ENCODE measurements at regions not wholly inside any gene's neighbourhood (a gene's known extent, or its start where the extent isn't known, plus 50 kb on each side); places are given as distances from the start of the nearest gene placed in this dataset.
A peak's percentile ranks its signal among the peaks of the same experiment; 100 is the strongest.

DNA sequence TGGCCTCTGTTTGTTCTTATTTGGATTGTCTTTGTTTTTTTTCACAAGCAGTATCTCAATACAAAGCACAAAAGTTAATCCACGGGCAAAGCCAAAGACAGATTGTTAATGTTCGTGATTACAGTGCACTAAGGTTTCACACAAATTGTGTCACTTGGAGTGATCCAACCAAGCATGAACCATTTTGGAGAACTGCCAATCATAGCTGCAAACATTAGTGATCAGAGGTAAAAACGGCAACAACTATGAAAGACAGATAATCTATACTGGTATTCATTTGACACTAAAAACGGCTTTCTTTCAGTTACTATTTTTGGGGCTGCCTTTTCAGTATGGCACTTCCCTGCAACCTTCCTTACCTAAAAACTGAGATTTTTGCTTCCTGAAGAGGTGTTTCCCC is 213.1 kb upstream of the GULP1 start:
- DNase-seq, result no peak

DNA sequence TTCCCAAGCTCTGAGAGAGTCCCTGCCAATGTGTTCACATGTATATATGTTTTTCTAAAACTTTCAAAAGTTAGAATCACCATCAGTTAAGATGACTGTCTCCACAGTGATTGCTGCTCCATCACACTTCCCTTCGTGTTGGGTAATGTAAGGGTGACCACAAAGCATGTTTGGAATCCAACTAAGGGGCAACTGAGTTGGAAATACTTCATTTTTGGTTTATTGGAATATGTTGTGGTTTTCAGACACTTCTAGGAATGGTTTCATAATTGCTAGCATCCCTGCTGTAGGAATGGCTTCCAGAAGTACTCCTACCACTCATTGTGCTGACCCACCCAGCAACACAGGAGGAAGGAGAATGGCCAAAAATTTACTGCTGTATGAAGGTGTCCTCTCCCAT is 212.5 kb upstream of the GULP1 start:
- DNase-seq, result peak in 1 of 2 experiments; percentile 41

DNA sequence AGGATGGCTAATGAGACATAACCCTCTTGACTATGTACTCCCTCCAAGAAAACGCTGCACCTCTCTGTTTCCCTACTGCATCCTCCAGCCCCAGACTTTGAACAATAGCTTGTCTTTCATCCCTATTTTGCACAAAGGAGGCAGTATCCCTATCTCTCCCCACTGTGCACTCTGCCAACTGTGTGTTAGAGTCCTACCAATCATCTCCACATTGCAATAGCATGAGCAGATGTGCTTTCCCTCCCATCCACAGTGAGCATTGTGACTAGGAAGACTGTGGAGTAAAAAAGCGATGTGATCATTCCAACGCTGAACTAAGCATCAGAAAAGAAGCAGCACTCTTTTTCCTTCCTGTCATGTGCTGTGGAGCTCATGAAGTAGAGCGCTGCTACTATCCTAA is 206.3 kb upstream of the GULP1 start:
- DNase-seq, result no peak

DNA sequence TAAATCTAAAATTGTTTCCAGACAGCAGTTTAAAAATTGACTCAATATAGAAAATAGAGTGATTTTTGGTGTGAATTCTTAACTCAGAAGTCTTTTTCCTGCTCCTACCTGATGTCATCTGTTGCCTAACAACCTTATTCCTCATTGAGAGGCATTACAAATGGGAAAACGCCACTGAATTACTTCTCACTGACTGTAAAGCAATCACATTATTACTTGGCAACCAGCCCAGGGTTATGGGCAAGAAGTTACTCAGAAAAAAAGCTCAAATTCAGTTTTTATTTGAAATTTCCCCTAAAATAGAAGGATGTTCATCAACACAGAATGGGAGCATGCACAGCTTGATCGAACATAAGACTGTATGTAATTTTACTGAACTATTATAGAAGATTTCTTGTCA is 201.8 kb upstream of the GULP1 start:
- DNase-seq, result no peak

DNA sequence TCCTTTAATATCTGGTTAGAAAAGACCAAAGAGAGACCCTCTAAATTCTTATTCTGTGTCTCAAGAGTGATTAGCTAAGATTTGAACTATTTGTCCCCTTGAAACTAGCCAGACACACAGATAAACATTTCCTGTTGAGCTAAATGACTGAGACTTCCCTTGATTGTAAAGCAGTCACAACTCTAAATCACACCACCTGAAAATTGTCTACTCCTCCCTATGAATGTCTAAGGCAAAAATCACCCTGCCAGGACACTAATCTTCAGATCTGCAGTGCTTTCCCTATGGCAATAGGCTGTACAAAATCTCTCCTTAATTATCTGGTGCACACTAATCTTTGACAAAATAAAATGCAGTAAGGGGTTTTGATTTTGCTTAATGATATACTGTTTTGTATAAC is 200.5 kb upstream of the GULP1 start:
- DNase-seq, result no peak

DNA sequence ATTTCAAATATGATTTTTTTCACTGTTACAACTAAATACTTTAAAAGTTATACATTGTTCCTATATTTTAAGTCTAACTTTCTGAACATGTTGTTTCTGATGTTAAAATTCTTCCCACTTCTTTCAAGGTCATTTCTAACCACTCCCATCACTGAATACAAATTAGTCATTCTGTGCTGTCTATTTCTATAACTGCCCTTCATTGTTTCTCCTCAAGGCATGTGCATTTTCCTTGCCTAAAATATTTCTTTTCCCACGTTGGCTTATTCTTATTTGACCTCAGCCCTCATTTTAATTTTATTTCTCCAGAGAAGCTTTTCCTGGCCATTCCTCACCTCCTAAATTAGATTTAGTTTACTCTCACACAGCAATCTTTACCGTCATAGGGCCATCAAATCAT is 198.9 kb upstream of the GULP1 start:
- no peak for DNase-seq

DNA sequence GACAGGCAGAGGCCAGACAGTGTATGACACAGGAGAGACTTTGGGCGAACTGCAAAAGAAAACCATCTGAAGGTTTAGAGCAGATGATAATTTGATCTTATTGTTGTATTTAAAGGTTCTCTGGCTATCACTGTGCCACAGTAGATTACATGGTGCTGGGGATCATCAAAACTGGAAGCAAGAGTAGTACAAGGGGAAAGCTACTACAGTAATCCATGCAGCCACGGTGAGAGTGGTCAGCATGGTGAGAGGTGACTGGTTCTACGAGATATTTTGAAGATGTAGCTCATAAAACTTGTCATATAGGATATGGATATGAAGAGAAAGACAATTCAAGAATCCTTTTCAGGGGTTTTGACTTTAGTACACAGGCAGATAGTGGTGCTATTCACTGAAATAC is 194.8 kb upstream of the GULP1 start:
- no peak for DNase-seq

DNA sequence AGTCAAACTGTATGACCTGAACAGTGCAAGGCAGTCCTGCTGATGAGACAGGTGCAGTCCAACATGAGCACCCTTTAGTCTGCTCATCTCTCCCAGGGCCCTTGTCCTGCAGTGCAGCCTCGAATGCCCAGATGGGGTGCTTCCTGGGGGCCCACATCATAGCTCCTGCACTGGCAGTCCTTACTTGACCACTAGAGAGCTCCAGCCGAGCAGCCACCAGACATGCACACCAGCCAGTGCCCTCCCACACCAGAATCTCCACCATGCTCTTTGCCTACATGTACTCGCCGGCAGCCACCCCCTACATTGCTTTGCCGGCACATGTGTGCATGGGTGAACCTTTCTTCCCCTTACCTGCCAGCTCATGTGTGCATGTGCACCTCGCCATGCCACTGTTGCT is 188.8 kb upstream of the GULP1 start:
- DNase-seq, result no peak

DNA sequence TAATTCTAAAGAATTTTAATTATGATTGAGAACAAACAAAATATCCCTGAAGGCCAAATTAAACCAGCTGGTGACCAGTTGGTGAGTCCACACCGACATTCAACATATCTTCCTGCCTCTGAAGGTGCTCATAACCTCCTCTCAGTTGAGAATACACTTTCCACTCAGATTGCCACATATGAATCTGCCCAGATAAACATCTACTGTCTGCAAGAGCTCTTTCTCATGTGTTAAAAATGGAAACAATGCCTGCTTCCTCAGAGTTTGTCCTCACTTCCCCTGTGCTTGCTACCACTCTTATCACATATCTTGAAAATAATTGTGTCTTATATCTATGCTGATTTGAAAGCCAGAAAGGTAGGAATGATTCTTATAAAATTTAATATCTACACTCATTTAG is 177.7 kb upstream of the GULP1 start:
- DNase-seq, result no peak

DNA sequence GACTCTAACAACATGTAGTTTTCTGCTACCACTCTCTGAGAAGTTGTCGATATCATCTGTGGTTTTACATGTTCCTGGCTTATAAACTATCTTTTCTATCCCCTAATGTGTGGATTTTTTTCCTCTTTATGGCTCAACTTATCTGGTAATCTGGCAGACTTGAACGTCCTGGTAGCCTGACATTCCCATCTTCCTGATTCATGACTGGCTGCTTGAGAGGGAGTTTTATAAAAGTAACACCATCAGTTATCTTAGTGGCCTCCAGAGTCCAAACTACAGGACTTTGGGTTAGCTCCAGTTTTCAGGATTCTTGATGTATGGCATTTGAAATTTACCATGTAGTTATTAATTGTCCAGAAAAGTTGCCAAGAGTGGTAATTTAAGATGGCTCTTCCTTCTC is 174.0 kb upstream of the GULP1 start:
- no peak for DNase-seq

DNA sequence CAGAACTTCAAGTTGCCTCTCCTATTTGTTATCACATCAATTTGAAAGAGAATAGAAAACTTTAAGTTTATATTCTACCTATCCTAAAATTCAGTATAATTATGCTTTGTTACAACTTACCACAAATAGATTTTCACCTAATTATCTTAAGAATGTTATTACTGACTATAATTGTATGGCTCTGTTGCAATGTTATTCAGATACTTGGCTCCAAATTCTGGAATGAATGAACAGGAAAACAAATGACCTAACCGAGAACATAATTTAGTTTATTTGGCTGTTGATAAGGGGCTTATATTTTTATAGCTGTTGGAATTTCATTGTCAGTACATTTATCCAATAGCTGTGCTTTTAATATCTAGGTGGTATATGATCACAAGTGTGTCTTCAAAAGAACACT is 173.2 kb upstream of the GULP1 start:
- no peak for DNase-seq

DNA sequence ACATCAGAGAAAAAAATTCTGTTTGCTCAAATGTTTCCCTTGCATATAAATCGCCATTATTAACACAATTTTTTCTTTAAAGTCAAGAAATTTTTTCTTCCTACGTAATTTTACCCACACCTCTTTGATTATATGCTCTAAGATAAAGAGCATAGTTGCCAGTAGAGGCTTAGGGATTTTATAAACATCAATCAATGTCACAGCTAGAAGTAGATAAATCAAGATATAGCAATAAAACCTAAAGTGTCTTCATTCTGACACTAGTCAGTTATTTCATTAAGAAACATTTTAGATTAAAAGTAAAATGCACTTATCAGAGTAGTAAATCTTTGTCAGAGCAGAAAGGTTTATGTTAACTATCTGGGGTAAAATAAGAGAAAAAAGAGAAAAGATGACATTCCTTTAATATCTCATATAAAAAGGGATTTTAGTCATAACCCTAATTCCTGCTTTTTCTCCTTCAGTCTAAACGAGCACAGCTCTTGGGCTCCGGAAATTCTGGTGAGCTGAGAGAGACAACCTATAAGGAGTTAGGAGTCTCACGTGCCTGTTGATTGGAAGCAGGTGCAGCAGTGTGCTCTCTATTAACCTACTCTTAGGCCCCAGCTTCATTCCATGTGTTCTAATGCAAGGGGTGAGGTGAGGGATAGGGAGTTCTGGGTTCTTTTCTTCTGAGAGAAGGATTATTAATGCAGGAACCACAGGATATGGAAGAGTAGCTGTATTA is 172.4 kb upstream of the GULP1 start:
- DNase-seq, result no peak

DNA sequence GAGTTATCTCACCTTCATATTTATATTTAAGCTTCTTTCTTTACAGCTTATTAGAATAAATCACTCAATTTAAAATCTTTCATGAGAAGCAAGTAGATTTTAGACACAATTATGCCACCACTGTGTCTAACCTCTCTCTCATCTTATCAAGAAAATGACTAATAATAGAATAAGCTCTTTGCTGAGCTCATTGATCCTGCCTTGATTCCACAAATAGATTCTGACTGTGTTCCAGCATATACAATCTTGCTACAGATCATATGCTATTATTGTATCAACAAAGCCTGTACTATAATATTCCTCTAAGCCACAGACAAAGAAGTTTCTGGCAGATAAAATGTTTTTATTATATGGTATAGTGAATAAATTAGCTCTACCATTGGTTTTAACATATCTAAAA is 168.7 kb upstream of the GULP1 start:
- DNase-seq, result no peak

DNA sequence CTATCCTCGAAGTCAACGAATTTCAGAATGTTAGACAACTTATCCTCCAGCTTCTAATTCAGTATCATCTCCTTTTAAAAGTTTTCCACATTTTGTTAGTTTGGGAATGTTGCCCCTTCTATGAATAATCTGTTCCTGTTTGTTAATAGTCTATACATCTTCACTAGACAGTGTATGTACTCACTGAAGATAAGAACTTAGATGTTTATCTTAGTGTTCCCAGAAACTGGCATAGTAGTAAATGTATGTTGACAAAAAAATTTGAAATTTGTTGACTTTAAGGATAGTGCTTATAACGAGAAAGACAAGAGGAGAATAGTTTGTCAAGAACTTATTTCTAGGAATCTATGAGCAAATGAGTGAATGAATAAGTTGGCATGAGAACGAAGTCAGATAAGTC is 162.0 kb upstream of the GULP1 start:
- no peak for DNase-seq

DNA sequence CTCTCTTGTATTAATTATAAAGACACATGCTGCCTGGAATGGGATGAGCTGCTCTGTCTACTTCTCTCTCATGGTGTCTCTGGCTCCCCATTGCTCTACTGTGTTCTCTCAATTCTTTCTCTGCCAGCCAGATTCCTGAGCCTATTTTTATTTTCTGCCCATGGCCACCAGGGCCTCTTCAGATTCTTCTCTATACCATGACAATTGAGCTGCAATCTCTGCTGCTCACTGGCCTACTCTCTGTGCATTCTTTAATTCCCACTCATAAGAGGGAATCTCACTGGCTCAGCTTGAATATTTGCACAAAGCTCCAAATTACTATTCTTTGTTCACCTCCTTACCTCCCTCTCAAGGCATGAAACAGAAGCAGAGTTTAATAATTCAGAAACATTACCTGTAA is 161.4 kb upstream of the GULP1 start:
- DNase-seq, result no peak

DNA sequence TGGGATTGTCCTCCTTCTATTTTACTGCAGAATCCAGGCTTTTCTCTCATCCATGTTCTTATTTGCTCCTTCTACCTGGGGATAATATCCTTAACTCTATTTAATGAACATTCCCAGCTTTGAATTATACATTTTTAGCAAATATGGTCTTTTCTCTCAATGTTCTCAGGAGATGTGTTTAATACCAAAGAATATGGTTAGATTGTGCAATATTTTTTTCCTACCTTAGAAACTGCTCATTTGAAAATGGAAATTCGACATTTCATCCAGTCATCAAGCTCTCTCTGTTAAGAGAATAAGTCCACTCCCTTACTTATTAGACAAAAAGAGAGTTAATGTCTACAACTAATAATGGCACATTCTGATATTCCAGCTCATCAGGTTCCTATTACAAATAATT is 160.4 kb upstream of the GULP1 start:
- no peak for DNase-seq

DNA sequence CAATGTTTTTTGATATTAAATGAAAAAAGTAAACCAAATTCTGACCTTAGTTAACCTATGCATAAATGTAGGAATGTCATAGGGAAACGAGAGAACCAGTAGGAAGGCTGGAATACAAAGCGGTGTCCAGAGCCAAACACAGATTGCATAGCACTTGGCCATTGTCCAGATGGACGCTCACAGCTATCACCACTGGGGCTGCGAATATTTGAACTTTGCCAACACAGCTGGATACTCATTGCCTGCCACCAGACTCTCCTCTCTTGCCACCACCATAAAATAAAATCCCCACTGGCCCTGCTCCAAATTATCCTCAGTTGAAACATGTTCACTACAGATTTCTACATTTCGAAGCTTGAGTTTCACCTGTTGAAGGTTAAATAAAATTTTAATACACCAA is 159.3 kb upstream of the GULP1 start:
- no peak for DNase-seq

DNA sequence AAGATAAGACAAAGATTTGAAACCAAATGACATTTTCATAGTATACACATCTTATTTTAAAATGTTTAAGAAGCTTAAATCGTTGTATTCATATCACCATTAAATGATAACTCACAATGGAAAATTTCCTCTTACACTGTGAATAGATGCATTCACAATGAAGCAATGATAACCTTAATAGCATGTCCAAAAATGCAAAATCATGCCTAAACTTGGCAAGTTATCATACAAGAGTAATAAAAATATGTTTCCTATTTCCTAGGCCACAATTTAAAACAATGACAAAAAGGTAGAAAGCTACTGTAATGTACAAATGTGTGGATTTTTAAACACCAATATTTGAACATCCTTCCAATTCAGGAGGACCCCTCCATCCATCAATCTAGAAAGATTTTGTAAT is 157.4 kb upstream of the GULP1 start:
- DNase-seq, result no peak

DNA sequence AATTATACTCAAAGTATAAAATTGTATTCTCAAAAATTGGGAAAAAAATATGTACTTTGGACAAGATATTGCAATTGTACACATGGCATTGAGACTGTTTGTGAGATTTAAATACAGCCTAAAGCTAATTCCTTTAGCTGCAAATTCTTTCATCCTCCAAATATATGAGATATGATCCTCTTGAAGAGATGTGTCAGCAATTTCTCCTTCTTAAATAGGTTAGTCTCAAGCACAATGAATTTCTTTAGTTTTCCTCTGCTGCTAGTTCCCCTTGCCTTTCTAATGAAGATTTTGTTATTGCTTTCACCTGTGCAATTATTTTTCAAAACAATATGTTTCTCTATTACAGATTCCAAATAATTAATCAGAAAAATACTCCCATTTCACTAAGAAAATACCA is 153.4 kb upstream of the GULP1 start:
- no peak for DNase-seq

DNA sequence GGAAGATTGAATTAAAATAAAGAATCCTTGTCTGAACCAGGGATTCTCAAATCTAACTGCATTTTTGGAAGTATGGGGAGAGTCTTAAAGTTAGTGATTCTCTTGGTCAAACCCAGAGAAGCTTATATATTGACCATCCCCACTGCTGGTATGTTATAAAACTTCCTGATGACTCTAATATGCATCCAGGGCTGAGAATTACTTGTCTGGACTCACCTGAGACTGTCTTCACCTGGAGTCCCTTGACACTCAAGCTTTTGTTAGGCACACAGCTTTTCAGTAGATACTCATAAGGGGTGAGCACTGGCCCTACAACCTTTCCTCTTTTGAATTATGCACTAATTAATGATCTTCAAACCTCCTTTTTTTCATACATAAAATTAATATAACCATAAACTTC is 149.6 kb upstream of the GULP1 start:
- no peak for DNase-seq

DNA sequence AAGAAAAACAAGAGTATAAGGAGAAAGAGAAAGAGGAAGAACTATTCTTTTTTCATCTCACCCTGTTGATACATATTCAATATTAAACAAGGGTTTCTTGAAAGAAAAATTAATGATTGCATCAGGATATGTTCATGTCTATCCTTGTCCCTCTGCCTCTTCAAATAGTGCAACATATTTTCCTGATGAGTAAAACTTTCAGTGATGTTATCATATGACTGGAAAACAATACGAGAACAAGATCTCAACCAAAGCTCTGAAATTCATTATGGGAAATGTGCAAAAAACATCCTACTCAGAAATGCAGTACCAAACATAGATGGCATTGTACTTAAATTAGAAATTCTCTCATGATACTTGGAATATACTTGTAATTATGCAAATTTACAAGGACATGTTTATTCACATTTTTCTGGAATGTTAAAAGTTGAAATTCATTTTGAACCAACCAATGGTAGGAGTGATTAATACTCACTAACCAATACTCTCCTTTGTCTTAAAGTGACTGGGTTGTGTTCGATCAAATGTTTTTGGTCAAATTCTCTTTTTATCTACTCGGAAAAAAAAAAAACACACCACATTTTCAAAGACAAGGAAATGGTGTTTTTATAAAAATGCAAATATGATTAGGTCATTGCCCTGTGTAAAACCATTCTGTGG is 148.9 kb upstream of the GULP1 start:
- no peak for DNase-seq

DNA sequence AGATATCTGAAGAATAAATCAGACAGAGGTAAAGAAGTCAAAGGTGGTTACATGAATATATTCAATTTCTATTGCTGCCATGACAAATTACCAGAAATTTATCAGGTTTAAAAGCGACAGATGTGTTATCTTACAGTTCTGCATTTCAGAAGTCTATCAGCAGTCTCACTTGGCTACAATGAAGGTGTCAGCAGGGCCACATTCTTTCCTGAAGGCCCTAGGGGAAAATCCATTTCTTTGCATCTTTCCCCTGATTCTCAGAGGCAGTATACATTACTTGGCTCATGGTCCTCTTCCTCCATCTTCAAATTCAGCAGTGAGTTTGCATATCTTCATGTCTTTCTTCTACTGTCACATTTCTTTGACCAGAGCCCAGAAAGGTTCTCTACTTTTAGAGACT is 145.8 kb upstream of the GULP1 start:
- no peak for DNase-seq

DNA sequence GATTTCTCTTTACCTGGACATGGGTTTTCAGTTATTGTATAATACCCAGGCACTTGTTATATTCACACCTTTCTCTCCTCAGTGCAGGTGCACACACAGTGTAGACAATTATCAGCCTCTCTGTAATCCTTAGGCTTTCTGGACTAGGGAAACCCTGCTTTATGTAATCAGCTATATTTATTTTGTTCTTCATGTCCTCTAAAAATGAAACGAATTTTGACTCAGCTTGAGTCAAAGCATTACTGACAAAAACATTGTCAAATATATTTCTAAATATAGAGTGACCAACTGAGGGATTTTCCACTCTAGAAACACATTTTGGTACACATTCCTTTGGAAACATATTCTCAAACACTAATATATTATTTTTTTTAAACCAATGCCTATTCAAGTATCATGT is 144.8 kb upstream of the GULP1 start:
- no peak for DNase-seq

DNA sequence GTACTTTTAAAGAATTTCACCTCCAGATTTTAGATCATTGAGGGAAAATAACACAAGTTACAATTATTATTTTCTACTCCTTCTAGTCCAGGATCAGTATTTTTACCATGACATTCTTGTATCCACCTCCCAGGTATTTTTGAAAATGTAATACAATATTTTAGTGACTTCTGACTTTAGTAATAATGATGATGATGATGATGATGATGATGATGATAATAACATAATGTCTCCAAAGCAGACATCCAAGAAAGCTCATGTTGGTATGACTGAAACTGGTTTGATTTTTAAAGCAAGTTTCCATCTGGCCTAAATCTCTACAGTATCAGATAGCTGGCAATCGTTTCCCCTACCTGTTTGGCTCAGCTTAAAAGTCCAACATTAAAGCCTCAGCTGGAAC is 140.0 kb upstream of the GULP1 start:
- no peak for DNase-seq
